Stimulated activated naive CD8-positive, alpha-beta T cell treated with anti-CD3 and anti-CD28 coated beads, Interleukin-15, amount 100 ng/mL, for 72 hours (primary cell): ENCODE measurements at regions not wholly inside any gene's neighbourhood (a gene's known extent, or its start where the extent isn't known, plus 50 kb on each side); places are given as distances from the start of the nearest gene placed in this dataset.
"Not testable (repeated sequence)": the region's sequence is repeated elsewhere in the genome, so short reads cannot be mapped to it uniquely, and the experiment has no call there.

Experiments used
- ATAC-seq: fragments of 150-1000 bp; cut with Tn5 transposase; 2 replicates; pipeline ENCODE4 v1.10.0; 2021; ENCODE audit warnings: mild to moderate bottlenecking, moderate library complexity
- DNase-seq, 2 donors: peaks; one replicate each; pipeline ENCODE4 v3.0.0; 2021 to 2022
- H3K27ac Mint-ChIP-seq, 2 donors: one replicate each; pipeline ENCODE4 v1.8.0; 2022; ENCODE audit warnings: mild to moderate bottlenecking in 2 of 2, mixed read lengths in 2 of 2, moderate library complexity in 2 of 2
- H3K27me3 Mint-ChIP-seq: one replicate; pipeline ENCODE4 v1.8.0; 2022; ENCODE audit warnings: mixed read lengths
- H3K4me1 Mint-ChIP-seq: one replicate; pipeline ENCODE4 v1.8.0; 2022; ENCODE audit warnings: mild to moderate bottlenecking, mixed read lengths
- H3K4me3 Mint-ChIP-seq, 2 donors: one replicate each; pipeline ENCODE4 v1.8.0; 2022; ENCODE audit warnings: mild to moderate bottlenecking in 2 of 2, mixed read lengths in 2 of 2, moderate library complexity in 1 of 2
- H3K9me3 Mint-ChIP-seq, 2 donors: one replicate each; pipeline ENCODE4 v1.8.0; 2022; ENCODE audit warnings: mixed read lengths in 2 of 2

- H3K4me3 Mint-ChIP-seq: no peak overlapping the region
- H3K27ac Mint-ChIP-seq: no peak overlapping the region
- no peaks in the 10 kb centered on the region for H3K27me3 Mint-ChIP-seq
- H3K4me1 Mint-ChIP-seq: no peaks in the 10 kb centered on the region
- no peak for ATAC-seq
- H3K9me3 Mint-ChIP-seq: no peaks in the 10 kb centered on the region
- DNase-seq: no peak
Observed at GRCh38 chr13:78129823-78130222, 211.2 kb upstream of the EDNRB start.

- ATAC-seq (no peak), DNase-seq (no peak)
- Mint-ChIP-seq H3K27me3 (no peaks in the 10 kb centered on the region), H3K4me3 (no peak overlapping the region), H3K27ac (no peak overlapping the region), H3K4me1 (no peaks in the 10 kb centered on the region), H3K9me3 (no peaks in the 10 kb centered on the region)
Observed at GRCh38 chr13:78129359-78129758, 210.7 kb upstream of the EDNRB start.

- Mint-ChIP-seq H3K27ac (no peak overlapping the region), H3K9me3 (peaks cover 3% of the 10 kb centered on the region in 2 donors), H3K4me3 (no peak overlapping the region), H3K27me3 (peaks cover 4% of the 10 kb centered on the region), H3K4me1 (no peaks in the 10 kb centered on the region)
- DNase-seq (peak; percentile 17 to 29), ATAC-seq (no peak)
Observed at GRCh38 chr13:78121459-78122348, 203.1 kb upstream of the EDNRB start.

GRCh38 chr13:78121001-78121400 is 202.4 kb upstream of the EDNRB start:
- DNase-seq: no peak
- Mint-ChIP-seq H3K9me3 (peaks cover 7 to 9% of the 10 kb centered on the region in 2 donors), H3K4me1 (no peaks in the 10 kb centered on the region), H3K4me3 (no peak overlapping the region), H3K27ac (no peak overlapping the region), H3K27me3 (peaks cover 8% of the 10 kb centered on the region)
- no peak for ATAC-seq

- not testable (repeated sequence) for H3K27ac Mint-ChIP-seq, H3K4me3 Mint-ChIP-seq, DNase-seq, ATAC-seq, H3K4me1 Mint-ChIP-seq
- Mint-ChIP-seq H3K9me3 (peaks cover 9 to 14% of the 10 kb centered on the region in 2 donors), H3K27me3 (peaks cover 11% of the 10 kb centered on the region)
Observed at GRCh38 chr13:78120144-78120543, 201.5 kb upstream of the EDNRB start.

- H3K27ac Mint-ChIP-seq, DNase-seq, ATAC-seq, H3K4me3 Mint-ChIP-seq, H3K4me1 Mint-ChIP-seq: not testable (repeated sequence)
- H3K27me3 Mint-ChIP-seq: peaks cover 14% of the 10 kb centered on the region
- peaks cover 18 to 23% of the 10 kb centered on the region in 2 donors for H3K9me3 Mint-ChIP-seq
Observed at GRCh38 chr13:78117070-78117469, 198.4 kb upstream of the EDNRB start.

- no peak for ATAC-seq
- DNase-seq: no peak
- Mint-ChIP-seq H3K4me1 (no peaks in the 10 kb centered on the region), H3K4me3 (no peak overlapping the region), H3K9me3 (no peaks in the 10 kb centered on the region), H3K27me3 (no peaks in the 10 kb centered on the region), H3K27ac (no peak overlapping the region)
Observed at GRCh38 chr13:78105656-78106055, 187.0 kb upstream of the EDNRB start.

- no peak overlapping the region for H3K27ac Mint-ChIP-seq
- H3K4me3 Mint-ChIP-seq: no peak overlapping the region
- no peaks in the 10 kb centered on the region for H3K9me3 Mint-ChIP-seq
- ATAC-seq: no peak
- H3K27me3 Mint-ChIP-seq: no peaks in the 10 kb centered on the region
- H3K4me1 Mint-ChIP-seq: no peaks in the 10 kb centered on the region
- no peak for DNase-seq
Observed at GRCh38 chr13:78103936-78104335, 185.3 kb upstream of the EDNRB start.

- no peak for DNase-seq
- H3K27ac Mint-ChIP-seq: no peak overlapping the region
- H3K4me3 Mint-ChIP-seq: no peak overlapping the region
- ATAC-seq: no peak
- no peaks in the 10 kb centered on the region for H3K27me3 Mint-ChIP-seq
- no peaks in the 10 kb centered on the region for H3K9me3 Mint-ChIP-seq
- no peaks in the 10 kb centered on the region for H3K4me1 Mint-ChIP-seq
Observed at GRCh38 chr13:78102741-78103140, 184.1 kb upstream of the EDNRB start.

GRCh38 chr13:78102121-78102677 is 183.6 kb upstream of the EDNRB start:
- DNase-seq (no peak), ATAC-seq (no peak)
- no peaks in the 10 kb centered on the region for H3K9me3 Mint-ChIP-seq
- no peak overlapping the region for H3K4me3 Mint-ChIP-seq
- H3K27me3 Mint-ChIP-seq: no peaks in the 10 kb centered on the region
- H3K27ac Mint-ChIP-seq: no peak overlapping the region
- no peaks in the 10 kb centered on the region for H3K4me1 Mint-ChIP-seq

- Mint-ChIP-seq H3K27ac (no peak overlapping the region), H3K4me1 (no peaks in the 10 kb centered on the region), H3K27me3 (no peaks in the 10 kb centered on the region), H3K9me3 (no peaks in the 10 kb centered on the region), H3K4me3 (no peak overlapping the region)
- ATAC-seq (no peak), DNase-seq (no peak)
Observed at GRCh38 chr13:78100486-78100885, 181.9 kb upstream of the EDNRB start.

- Mint-ChIP-seq H3K4me3 (no peak overlapping the region), H3K27me3 (no peaks in the 10 kb centered on the region), H3K27ac (peak overlapping the region in 1 of 2 donors; percentile 20), H3K9me3 (no peaks in the 10 kb centered on the region), H3K4me1 (no peaks in the 10 kb centered on the region)
- ATAC-seq: no peak
- no peak for DNase-seq
Observed at GRCh38 chr13:78098249-78098648, 179.6 kb upstream of the EDNRB start.

- no peaks in the 10 kb centered on the region for H3K27me3 Mint-ChIP-seq
- no peaks in the 10 kb centered on the region for H3K9me3 Mint-ChIP-seq
- no peak overlapping the region for H3K4me3 Mint-ChIP-seq
- no peaks in the 10 kb centered on the region for H3K4me1 Mint-ChIP-seq
- ATAC-seq (no peak), DNase-seq (no peak)
- H3K27ac Mint-ChIP-seq: no peak overlapping the region
Observed at GRCh38 chr13:78096221-78096620, 177.6 kb upstream of the EDNRB start.

- Mint-ChIP-seq H3K27me3 (peaks cover 22% of the 10 kb centered on the region), H3K4me1 (peaks cover 7% of the 10 kb centered on the region), H3K4me3 (no peak overlapping the region), H3K27ac (no peak overlapping the region), H3K9me3 (peaks cover 0 to 1% of the 10 kb centered on the region in 2 donors)
- DNase-seq (no peak), ATAC-seq (no peak)
Observed at GRCh38 chr13:78087966-78088678, 169.5 kb upstream of the EDNRB start.

- peaks cover 22% of the 10 kb centered on the region for H3K27me3 Mint-ChIP-seq
Observed at GRCh38 chr13:78085434-78086225, 167.0 kb upstream of the EDNRB start.

More at GRCh38 chr13:78085434-78086225, 167.0 kb upstream of the EDNRB start:
- Mint-ChIP-seq H3K9me3 (peaks cover 14 to 16% of the 10 kb centered on the region in 2 donors), H3K4me3 (no peak overlapping the region), H3K27ac (no peak overlapping the region), H3K4me1 (peaks cover 7% of the 10 kb centered on the region)
- DNase-seq (no peak), ATAC-seq (no peak)
